GM23338 (cell line): ENCODE measurements at regions not wholly inside any gene's neighbourhood (a gene's known extent, or its start where the extent isn't known, plus 50 kb on each side); places are given as distances from the start of the nearest gene placed in this dataset.

Source experiments
- CREB1 ChIP-seq: fragments of 250-450 bp; sonication (Bioruptor Pico); IDR thresholded peaks from 2 replicates; pipeline ENCODE4 v1.5.0; 2020; ENCODE audit warnings: low read depth, mild to moderate bottlenecking, moderate library complexity
- EZH2 ChIP-seq: fragments of 200-600 bp; sonication (generic); IDR thresholded peaks from one replicate; pipeline ENCODE4 v1.8.0; 2017; ENCODE audit warnings: antibody characterized with exemption, mild to moderate bottlenecking, low read depth; ENCODE audit not compliant: unreplicated experiment
- EZH2phosphoT487 ChIP-seq: fragments of 200-600 bp; sonication (generic); IDR thresholded peaks from one replicate; pipeline ENCODE4 v1.8.1; 2018; ENCODE audit warnings: antibody characterized with exemption; ENCODE audit not compliant: unreplicated experiment
- JUNB ChIP-seq: IDR thresholded peaks from one replicate; pipeline ENCODE4 v1.6.1; 2016; ENCODE audit warnings: antibody characterized with exemption; ENCODE audit not compliant: unreplicated experiment
- NANOG ChIP-seq: IDR thresholded peaks from 2 replicates; pipeline ENCODE4 v1.6.1; 2016; ENCODE audit warnings: antibody characterized with exemption, borderline replicate concordance
- POLR2AphosphoS5 ChIP-seq: IDR thresholded peaks from 2 replicates; pipeline ENCODE4 v1.6.1; 2016; ENCODE audit warnings: antibody characterized with exemption, low read depth
- STAT1 ChIP-seq: IDR thresholded peaks from one replicate; pipeline ENCODE4 v1.6.1; 2016; ENCODE audit warnings: antibody characterized with exemption; ENCODE audit not compliant: unreplicated experiment
- ZNF114 ChIP-seq: fragments of 250-450 bp; sonication (Bioruptor Pico); IDR thresholded peaks from 2 replicates; pipeline ENCODE4 v1.5.0; 2020; ENCODE audit warnings: mild to moderate bottlenecking, moderate library complexity
- ZNF331 ChIP-seq: fragments of 250-450 bp; sonication (Bioruptor Pico); IDR thresholded peaks from 2 replicates; pipeline ENCODE4 v1.5.0; 2020; ENCODE audit warnings: low read depth, mild to moderate bottlenecking, moderate library complexity
- TF ChIP-seq, protein P1 (sequence below), 2 experiments: fragments of 200-600 bp in 1 of 2; sonication (generic) in 1 of 2; conservative IDR thresholded peaks; 2 replicates each; pipeline versions ENCODE4 v1.5.1 to v1.6.1; 2016 to 2017; ENCODE audit warnings: antibody characterized with exemption in 2 of 2, low read depth in 2 of 2, mild to moderate bottlenecking in 2 of 2, moderate library complexity in 1 of 2
- TF ChIP-seq, protein P2 (sequence below): IDR thresholded peaks from one replicate; pipeline ENCODE4 v1.6.1; 2018; ENCODE audit warnings: antibody characterized with exemption; ENCODE audit not compliant: unreplicated experiment
- TF ChIP-seq, protein P3 (sequence below): IDR thresholded peaks from 2 replicates; pipeline ENCODE4 v1.6.1; 2016; ENCODE audit warnings: antibody characterized with exemption

DNA sequence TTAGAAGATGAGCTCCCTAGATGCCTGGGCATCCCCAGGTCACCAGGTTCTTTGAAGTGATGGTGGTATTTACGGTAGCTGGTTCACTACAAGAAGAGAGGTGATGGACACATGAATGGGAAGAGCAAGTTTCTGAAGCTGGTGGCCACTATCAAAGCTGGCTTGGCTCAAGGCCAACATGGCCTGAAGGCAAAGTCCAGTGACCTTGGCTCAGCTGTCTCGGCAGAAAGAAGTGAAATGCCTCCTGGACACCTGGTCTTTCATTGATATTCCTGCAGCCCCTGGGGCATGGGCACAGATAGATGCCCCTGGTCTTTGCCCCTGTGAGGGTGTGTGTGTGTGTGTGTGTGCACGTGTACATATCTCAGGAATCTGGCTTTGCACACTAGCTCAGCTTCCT, 441.8 kb upstream of the TMPO start:
- TF ChIP-seq, protein P1, sequence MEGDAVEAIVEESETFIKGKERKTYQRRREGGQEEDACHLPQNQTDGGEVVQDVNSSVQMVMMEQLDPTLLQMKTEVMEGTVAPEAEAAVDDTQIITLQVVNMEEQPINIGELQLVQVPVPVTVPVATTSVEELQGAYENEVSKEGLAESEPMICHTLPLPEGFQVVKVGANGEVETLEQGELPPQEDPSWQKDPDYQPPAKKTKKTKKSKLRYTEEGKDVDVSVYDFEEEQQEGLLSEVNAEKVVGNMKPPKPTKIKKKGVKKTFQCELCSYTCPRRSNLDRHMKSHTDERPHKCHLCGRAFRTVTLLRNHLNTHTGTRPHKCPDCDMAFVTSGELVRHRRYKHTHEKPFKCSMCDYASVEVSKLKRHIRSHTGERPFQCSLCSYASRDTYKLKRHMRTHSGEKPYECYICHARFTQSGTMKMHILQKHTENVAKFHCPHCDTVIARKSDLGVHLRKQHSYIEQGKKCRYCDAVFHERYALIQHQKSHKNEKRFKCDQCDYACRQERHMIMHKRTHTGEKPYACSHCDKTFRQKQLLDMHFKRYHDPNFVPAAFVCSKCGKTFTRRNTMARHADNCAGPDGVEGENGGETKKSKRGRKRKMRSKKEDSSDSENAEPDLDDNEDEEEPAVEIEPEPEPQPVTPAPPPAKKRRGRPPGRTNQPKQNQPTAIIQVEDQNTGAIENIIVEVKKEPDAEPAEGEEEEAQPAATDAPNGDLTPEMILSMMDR (conservative IDR thresholded peaks at IDR 0.05; ENCODE audit: low read depth in 2 of 2): no peak
- TF ChIP-seq EZH2 (no peak), POLR2AphosphoS5 (no peak), EZH2phosphoT487 (no peak), CREB1 (CRISPR knock-in tag) (no peak), STAT1 (no peak), JUNB (no peak), ZNF331 (CRISPR knock-in tag) (no peak), ZNF114 (CRISPR knock-in tag) (no peak), NANOG (no peak)
- TF ChIP-seq, protein P2, sequence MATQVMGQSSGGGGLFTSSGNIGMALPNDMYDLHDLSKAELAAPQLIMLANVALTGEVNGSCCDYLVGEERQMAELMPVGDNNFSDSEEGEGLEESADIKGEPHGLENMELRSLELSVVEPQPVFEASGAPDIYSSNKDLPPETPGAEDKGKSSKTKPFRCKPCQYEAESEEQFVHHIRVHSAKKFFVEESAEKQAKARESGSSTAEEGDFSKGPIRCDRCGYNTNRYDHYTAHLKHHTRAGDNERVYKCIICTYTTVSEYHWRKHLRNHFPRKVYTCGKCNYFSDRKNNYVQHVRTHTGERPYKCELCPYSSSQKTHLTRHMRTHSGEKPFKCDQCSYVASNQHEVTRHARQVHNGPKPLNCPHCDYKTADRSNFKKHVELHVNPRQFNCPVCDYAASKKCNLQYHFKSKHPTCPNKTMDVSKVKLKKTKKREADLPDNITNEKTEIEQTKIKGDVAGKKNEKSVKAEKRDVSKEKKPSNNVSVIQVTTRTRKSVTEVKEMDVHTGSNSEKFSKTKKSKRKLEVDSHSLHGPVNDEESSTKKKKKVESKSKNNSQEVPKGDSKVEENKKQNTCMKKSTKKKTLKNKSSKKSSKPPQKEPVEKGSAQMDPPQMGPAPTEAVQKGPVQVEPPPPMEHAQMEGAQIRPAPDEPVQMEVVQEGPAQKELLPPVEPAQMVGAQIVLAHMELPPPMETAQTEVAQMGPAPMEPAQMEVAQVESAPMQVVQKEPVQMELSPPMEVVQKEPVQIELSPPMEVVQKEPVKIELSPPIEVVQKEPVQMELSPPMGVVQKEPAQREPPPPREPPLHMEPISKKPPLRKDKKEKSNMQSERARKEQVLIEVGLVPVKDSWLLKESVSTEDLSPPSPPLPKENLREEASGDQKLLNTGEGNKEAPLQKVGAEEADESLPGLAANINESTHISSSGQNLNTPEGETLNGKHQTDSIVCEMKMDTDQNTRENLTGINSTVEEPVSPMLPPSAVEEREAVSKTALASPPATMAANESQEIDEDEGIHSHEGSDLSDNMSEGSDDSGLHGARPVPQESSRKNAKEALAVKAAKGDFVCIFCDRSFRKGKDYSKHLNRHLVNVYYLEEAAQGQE: no peak
- TF ChIP-seq, protein P3, sequence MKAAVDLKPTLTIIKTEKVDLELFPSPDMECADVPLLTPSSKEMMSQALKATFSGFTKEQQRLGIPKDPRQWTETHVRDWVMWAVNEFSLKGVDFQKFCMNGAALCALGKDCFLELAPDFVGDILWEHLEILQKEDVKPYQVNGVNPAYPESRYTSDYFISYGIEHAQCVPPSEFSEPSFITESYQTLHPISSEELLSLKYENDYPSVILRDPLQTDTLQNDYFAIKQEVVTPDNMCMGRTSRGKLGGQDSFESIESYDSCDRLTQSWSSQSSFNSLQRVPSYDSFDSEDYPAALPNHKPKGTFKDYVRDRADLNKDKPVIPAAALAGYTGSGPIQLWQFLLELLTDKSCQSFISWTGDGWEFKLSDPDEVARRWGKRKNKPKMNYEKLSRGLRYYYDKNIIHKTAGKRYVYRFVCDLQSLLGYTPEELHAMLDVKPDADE: no peak
